NCI-H345 treated with DMSO at 0.1 percent for 48 hours (cell line): ENCODE measurements at regions not wholly inside any gene's neighbourhood (a gene's known extent, or its start where the extent isn't known, plus 50 kb on each side); places are given as distances from the start of the nearest gene placed in this dataset.
"Not testable (repeated sequence)": the region's sequence is repeated elsewhere in the genome, so short reads cannot be mapped to it uniquely, and the experiment has no call there.

Source experiments
- DNase-seq: peaks from one replicate; lab custom pipeline; 2025; ENCODE audit not compliant: unreplicated experiment; lab: John Stamatoyannopoulos, UW

DNA sequence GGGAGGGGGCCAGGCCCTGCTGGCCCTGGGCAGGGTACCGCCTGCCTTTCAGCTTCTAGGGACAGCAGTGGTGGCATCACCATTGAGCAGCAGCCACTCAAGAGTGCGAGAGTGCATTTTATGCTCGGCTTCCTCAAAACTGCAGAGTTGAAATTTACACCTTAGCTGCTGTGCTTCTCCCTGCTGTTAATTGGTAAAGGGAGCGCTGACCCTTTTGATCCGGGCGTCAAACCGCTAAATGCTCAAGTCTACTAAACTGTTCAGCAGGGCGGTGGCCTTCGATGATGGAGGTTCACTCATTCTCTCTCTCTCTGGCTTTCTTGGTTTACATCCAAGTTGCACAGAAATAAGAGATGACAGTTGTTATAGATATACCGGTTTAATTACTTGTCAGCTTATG is 368.6 kb upstream of the IRX2 start:
- no peak for DNase-seq

DNA sequence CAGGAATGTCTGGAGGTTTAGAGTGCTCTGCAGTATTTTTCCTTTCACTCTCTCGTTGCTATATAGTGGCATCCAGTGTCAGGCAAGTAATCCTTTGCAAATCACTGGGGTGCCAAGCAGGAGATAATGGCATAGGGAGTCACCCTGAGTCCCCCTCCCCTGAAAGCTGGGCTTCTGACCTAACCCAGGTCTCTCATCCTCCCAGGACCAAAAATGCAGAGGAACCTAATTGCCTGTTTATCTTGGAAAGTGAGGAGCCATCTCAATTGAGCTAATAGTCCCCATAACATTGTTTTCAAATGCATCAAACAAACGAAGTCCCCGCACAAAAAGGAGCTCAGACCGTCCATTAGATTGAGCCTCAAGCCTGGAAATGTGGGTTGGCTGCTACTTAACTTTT is 368.0 kb upstream of the IRX2 start:
- DNase-seq = no peak

DNA sequence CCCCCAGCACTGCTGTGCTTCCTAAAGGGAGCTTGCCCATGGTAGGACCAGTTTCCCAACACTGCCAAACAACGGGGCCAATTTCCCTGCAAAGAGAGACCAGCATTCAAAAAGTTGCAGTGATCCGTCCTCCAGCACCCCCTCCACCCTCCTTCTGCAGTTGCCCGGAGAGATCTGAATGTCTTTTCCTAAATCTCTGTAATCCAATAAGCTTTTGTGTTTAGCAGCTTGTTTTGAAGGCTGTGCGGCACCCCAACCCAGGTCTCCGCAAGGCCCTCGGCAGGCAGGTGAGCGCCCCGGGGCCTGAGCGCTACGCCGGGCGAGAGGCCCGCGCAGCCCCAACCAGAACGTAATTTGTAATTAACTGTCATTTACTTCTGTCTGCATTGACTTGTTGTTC is 366.9 kb upstream of the IRX2 start:
- DNase-seq = no peak

DNA sequence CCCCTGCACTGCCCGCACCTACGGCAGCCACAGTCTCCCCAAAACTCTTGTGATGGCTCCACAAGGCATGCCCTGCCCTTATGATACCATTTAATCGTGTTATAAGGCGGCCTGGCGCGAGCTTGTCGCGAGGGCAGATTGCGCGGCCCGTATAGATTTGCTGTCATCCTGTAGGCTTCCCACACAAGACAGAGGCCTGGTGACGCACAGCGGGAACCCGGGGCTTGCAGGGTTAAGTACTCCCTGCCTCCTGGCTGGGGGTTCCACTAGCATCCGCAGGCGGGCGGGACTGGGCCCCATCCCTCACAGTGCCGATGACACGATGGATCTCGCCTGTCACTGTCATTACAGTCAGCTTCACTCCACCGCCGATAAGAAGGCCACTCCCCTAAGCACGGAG is 364.9 kb upstream of the IRX2 start:
- DNase-seq = no peak

DNA sequence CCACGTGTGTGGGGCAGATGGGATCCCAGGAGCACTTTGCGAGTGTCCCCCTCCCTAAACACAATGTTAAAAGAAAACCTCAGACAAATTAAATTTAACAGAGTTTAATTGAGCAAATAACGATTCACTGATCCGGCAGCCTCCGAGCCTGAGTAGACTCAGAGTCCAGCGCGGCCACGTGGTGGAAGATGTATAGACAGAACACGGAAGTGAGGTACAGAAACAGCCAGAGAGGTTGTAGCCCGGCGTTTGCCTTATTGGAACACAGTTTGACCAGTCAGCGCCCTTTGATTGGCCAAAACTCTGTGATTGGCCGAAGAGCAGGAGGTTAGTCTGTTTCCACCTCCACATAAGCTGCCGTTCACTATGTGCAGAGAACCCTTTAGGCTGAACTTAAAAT is 363.0 kb upstream of the IRX2 start:
- DNase-seq = no peak

DNA sequence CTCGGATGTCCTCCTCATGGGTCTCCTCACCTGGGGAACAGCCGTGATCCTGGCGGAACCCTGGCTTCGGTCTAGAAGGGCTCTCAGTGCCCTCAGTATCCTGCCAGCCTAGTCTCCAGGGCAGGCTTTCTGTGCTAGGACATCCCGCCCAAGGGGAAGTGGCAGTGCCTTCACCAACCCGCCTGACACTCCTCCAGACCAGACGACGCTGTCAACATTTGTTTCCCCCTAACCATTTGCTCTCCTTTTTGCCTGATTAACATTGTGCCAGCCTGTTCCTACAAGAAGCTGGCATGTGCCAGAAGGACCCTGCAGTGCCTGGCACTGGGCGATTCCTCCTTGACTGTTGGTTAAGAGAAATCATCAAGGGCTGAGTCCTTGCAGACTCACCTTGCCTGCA is 358.9 kb upstream of the IRX2 start:
- DNase-seq = no peak

DNA sequence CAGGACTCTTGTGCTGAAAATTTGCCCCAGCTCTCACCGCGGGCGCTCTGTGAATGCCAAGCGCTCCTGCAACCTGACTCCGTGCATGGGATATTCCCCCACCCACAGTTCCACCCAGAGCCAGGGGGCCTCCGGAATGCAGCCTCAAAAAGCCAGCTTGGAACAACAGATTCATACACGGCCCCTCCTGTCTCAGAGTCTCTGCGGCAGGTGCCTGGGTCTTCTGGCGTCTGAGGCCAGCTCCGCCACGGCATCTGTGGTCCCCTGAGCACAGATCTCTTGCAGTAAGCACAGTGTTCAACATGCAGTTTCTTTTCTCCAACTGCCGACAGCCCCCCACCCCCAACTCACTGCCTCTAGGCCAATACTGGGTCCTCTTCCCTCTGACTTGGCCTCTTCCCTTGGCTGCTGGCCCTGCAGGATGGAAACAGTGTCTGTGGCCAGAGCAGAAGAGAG is 355.7 kb upstream of the IRX2 start:
- no peak for DNase-seq

DNA sequence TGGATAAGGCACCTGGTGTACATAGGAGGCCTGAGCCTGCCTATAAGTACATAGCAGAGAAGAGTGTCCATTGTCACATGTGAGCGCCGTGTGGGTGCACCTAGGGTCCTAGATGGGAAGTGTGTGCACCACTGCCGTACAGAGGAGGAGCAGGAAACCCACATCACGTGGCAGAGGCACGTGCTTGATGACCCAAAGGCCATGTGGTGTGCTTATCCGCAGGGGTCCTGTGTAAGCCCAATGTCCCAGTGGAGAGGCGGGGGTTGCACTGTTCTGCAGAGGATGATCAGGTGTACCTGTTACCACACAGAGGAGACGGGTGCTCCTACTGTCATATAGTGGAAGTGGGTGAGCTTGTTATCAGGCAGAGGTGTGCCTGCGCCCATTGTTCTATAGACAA is 354.1 kb upstream of the IRX2 start:
- DNase-seq = no peak

DNA sequence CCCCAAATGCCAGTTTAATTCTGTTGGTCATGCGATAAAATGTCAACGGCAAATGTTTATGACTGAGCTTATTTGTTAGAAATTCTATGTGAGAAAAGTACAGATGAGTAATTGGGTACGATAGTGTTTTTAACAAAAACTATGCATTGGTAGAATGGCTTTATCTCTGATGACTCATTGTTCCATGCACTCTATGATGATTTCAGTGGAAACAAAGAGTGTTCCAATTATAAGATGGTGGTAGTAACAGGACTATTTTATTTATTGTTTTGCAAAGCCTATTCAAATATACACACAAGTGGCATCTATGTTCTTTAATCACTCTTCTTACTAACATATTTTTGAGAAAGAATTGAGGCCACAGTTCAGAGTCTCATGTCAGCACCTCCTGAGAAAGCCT is 353.7 kb upstream of the IRX2 start:
- no peak for DNase-seq

DNA sequence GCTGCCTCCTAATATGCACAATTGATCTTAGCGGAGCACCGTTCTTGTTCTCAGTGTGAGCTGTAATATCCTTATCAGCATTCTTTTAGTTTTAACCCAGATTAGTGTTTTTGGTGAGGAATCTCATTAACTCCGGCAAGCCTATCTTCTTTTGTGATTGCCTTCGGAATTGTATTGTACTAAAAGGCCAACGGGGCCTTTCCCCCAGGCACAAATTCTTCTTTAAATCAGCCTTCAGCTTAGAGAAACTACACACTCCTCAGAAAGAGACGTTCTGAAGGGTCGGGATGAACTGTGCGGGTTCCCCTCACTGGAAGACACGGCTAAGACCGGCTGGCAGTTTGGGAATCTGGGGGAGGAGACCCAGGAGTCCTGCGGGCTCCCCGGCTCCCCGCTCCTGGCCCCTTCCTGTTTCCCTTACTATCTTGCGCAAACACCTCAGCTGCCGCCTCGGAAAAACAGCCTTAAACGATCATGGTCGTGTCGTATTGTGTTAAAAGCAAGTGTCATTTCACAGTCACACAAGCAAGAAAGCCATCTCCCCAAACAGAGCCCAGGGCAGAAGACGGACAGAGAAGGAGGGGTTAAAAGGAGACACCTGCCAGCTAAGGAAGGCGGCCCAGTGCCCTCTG is 353.1 kb upstream of the IRX2 start:
- DNase-seq = no peak

DNA sequence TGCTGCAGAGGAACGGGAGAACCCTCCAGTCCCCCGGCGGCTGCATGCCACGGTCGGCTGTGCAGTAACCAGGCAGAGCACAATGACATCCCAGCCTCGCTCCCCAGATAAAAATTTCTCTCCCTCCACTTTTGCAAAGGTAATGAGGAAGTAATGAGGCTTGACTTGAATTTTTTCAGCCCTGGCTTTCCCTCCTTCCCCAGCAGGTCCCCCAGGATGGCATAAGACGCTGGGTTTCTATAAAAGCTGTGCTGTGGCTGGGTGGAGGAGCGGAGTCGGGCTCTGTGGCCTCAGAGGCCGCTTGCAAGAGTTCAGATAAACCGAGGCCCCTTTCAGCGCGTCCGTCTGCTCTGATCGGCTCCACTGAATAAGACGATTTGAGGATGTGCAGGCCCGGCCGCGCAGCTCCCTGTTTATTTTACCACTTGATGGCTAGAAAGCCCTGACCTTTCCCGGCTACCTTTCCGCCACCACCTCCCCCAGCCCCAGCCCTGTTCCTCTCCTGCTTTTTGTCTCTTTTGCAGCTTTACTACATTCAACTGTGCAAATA is 351.9 kb upstream of the IRX2 start:
- no peak for DNase-seq

DNA sequence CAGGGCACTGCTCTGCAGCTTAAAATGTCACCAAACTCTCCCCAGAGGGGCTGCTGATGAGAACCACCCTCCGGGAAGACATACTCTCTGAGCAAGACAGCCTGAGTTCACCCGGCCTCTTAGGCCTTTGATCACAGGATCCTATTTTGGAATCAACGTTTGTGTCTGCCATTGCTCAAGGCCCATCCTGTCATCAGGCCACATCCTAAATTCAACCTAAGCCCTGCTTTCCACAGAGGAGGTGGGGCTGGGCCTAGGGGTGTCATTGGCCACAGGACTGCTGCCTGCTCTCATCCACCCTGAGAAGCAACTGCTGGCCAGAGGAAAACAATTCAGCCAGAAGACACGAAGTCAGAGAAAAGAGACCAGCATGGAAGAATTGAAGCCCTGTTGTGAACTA is 351.1 kb upstream of the IRX2 start:
- no peak for DNase-seq

DNA sequence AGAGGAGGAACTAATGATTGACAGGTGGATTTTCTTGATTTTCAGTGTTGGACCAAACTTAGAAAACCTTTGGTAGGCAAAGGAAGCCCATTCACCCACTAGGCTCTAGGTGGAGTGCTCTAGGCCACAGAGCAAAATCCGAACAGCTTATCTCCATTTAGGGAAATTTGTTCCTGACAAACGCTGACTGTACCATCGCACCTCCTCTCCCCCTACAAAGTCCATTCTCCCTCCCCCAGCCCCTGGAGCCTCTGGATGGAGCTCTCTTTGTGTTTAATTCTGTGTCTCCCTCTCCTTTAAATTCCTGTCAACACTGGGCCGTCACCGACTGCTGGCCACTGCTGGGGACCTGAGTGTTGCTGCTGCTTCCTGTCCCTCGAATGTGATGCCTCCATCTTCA is 350.1 kb upstream of the IRX2 start:
- no peak for DNase-seq

DNA sequence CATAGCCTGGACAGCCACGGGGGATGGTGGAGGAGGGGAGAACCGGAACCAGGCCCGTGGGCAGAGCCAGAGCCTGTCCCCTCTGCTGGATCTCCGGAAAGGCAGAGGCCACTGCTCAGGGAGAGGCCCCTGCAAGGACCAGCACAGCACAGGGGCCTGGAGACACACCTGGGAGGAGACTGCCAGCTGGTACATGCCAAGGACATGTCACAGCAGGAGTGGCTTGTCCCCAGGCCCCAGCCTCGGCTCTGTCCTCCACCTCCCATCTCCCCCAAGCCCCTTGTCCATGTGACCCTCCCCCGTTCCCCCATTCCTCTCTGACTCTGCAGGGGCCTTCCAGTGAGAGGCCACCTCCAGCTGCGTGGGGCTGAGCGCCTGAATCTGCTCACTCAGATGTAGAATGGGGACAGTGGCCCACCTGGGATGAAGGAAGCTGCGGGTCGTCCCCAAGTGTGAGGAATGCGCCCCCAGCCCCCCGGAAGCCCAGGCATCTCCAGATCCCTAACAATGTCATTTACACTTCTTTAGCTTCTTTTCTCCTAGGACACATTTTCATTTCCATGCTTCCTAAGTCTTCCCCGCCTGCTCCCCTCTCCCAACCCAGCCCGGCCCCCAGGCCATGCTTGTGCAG is 349.6 kb upstream of the IRX2 start:
- no peak for DNase-seq

DNA sequence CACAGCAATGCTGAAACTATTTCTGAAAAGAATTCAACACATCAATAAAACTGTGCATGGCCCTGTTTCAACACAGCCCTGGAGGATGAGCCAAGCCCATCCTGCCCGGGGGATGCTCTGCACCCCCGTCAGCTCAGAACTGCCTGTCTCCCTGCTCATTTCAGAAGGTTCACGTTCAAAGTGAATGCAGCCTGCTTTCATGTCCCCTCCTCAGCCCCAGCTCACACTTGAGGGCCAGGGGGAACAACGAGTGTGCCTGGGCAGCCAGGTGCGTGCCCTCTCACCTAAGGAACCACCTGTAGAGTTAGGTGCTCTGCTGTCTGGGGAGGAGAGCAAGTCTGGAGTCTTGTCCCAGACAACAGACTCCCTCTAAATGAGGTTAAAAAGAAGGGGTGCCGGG is 348.5 kb upstream of the IRX2 start:
- no peak for DNase-seq

DNA sequence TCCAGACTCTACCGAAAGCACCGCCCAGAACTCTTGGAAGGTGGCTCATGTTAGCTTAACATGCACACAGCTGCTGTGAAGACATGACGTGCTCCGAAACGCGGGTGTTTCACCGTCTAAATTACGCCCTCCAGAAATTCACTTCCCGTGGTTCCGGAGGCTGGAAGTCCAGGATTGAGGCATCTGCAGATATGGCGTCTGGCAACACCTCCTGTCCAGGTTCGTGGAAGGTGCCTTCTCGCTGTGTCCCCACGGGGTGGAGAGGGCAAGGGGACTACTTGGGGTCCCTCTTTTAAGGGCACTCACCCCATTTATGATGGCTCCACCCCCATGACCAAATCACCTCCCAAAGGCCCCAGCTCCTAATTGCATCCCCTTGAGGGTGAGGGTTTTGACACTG is 348.0 kb upstream of the IRX2 start:
- DNase-seq = no peak

DNA sequence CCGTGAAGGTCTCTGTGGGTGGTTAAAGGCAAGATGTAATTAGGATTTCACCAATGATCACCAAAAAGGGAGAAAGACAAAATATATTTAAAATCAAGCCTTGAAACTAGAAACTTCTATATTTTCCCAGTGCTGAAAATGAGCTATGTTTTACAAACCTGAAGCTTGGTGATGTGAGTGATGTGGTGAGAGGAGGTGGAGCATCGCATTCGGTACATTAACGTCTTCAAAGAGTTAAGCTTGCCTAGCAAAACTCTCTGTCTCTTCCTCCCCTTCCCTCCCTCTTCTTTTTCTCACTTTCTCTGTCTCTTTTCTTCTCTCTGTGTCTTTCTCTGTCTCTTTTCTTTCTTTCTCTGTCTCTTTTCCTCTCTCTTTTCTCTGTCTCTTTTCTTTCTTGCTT is 347.3 kb upstream of the IRX2 start:
- DNase-seq = no peak

DNA sequence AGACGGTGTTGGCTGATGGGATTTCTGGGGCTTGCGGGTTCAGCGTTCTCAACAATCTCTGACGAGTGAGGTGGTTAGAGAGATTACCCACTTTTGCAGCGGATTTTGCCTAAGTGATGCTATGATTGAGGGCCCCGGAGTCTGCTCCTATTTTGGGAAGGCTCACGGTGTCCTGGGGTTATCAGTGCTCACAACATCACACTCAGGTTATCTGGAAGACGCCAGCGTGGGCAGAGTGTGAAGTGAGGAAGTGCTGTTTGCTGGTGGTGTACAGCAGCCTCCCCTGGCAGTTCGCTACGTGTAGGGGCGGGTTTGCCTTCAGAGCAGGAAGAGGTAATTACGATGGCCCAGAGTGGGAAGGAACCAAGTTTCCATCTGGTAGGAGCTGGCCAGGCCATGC is 341.2 kb upstream of the IRX2 start:
- DNase-seq = no peak

DNA sequence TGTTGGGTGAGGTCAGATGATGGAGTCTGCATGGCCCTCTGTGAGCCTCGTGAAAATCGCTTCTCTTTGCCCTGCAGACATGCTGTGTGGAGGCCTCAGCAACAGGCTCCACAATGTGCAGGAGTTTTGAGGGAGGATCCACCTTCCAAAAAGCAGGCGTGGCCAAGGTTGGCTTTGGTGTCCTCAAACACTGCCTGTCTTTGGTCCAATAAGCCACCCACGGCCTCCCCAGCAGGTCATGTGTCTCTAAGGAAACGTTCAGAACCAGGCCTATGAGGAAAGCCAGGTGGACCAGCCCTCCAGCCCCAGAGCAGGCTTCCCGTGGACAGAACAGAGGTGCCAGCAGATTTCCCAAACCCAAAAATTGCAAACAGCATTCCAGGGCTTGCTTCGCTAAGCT is 340.7 kb upstream of the IRX2 start:
- DNase-seq = no peak

DNA sequence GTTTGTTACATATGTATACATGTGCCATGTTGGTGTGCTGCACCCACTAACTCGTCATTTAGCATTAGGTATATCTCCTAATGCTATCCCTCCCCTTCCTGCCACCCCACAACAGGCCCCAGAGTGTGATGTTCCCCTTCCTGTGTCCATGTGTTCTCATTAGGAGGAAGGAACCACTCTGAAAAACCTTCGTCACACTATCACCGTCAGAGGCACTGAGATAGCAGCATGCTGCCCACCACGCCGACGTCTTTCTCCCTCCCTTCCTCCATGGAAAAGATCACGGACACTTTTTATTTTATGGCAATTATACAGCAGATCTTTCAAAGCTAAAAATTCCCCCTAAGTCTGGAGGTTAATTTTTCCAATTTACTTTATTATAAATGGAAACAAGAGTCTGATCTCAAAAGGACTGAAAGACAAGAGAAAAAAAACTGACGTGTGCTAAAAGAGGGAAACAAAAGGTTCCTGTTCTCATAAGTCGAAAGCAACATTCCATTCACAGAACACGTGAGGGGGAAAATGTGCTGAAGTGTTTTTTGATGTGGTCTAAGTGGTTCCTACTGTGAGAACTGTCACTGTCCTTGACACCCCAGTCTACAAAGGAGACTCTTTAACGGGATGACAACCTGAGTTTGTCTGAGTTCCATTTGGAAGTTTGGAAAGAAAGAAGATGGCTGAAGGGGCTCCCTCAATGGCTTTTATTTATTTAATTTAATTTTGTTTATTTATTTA is 339.7 kb upstream of the IRX2 start:
- no peak for DNase-seq

DNA sequence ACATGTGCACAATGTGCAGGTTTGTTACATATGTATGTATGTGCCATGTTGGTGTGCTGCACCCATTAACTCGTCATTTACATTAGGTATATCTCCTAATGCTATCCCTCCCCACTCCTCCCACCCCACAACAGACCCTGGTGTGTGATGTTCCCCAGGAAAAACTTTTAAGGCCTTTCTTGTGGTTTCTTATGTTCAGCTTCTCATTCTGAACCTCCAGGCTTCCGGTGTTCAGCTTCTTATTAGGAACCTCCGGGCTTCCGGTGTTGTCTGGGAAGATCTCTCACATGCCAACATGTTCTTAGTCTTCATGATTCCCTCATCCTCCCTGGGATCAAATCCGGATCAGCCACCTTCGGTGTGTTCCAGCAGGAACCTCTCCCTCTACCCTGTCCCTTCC is 338.8 kb upstream of the IRX2 start:
- not testable (repeated sequence) for DNase-seq

DNA sequence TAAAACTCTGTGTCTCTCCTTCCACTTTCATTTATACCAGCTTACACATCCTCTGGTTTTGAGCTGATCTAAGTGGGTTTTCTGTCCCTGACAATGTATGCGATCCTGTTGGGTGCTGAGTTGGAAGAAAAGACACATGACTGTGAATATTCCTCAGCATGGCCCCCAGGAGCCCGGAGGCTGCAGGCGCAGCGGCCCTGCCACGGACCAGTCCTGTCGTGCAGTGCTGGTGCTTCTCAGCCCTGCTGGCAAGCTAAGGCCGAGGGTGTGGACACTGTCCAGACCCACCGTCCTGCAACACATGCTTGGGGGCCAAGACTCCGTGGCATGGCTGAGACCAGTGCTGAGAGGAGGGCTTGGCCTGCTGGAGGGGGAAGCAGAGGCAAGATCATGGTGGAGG is 328.9 kb upstream of the IRX2 start:
- DNase-seq = no peak
